Endodermal cell (in vitro differentiated cells): ENCODE measurements at regions not wholly inside any gene's neighbourhood (a gene's known extent, or its start where the extent isn't known, plus 50 kb on each side); places are given as distances from the start of the nearest gene placed in this dataset.

Experiments used
- DNase-seq: peaks from one replicate; pipeline ENCODE4 v3.0.0-alpha.2; 2017
- H3K27ac ChIP-seq: 2 replicates; pipeline ENCODE4 v1.5.1; 2013; ENCODE audit warnings: mild to moderate bottlenecking, low read depth, low read length, moderate library complexity
- H3K27me3 ChIP-seq: 2 replicates; pipeline ENCODE4 v1.6.1; 2013; ENCODE audit warnings: mild to moderate bottlenecking, low read length, moderate library complexity; ENCODE audit not compliant: insufficient read depth, control insufficient read depth, poor library complexity, severe bottlenecking
- H3K36me3 ChIP-seq: 2 replicates; pipeline ENCODE4 v1.7.0; 2013; ENCODE audit warnings: mild to moderate bottlenecking, low read length, moderate library complexity; ENCODE audit not compliant: control insufficient read depth, insufficient read depth
- H3K4me1 ChIP-seq: one replicate; pipeline ENCODE4 v1.7.0; 2013; ENCODE audit warnings: low read length; ENCODE audit not compliant: control insufficient read depth, insufficient read depth
- H3K4me3 ChIP-seq: 2 replicates; pipeline ENCODE4 v1.5.1; 2013; ENCODE audit warnings: mild to moderate bottlenecking, low read length, moderate library complexity
- H3K9ac ChIP-seq: 2 replicates; pipeline ENCODE4 v1.6.1; 2013; ENCODE audit warnings: mild to moderate bottlenecking, low read length, moderate library complexity; ENCODE audit not compliant: poor library complexity, severe bottlenecking; ENCODE audit errors: extremely low read depth
- H3K9me3 ChIP-seq: 2 replicates; pipeline ENCODE4 v1.6.1; 2013; ENCODE audit warnings: mild to moderate bottlenecking, low read length, moderate library complexity; ENCODE audit not compliant: control insufficient read depth
- H3K27ac Mint-ChIP-seq: 2 replicates; pipeline ENCODE4 v1.8.0; 2020; ENCODE audit warnings: mixed read lengths
- H3K27me3 Mint-ChIP-seq: 2 replicates; pipeline ENCODE4 v1.8.0; 2021; ENCODE audit warnings: mild to moderate bottlenecking, mixed read lengths; ENCODE audit not compliant: insufficient read depth
- H3K36me3 Mint-ChIP-seq: 2 replicates; pipeline ENCODE4 v1.8.0; 2020; ENCODE audit warnings: low read depth, mixed read lengths
- H3K4me1 Mint-ChIP-seq: 2 replicates; pipeline ENCODE4 v1.8.0; 2020; ENCODE audit warnings: mixed read lengths
- H3K4me3 Mint-ChIP-seq: 2 replicates; pipeline ENCODE4 v1.8.0; 2020; ENCODE audit warnings: mild to moderate bottlenecking, moderate library complexity, mixed read lengths
- H3K9me3 Mint-ChIP-seq: 2 replicates; pipeline ENCODE4 v1.8.0; 2020; ENCODE audit warnings: mild to moderate bottlenecking, mixed read lengths
- WGBS, 2 experiments: methylation state at CpG; one replicate each; pipeline versions ENCODE4 v1.1.5 to v1.1.7; 2013; ENCODE audit warnings: missing lambda C conversion rate in 2 of 2, mixed read lengths in 1 of 2; ENCODE audit not compliant: insufficient coverage in 1 of 2, insufficient read length in 1 of 2; 5-methylcytosine and 5-hydroxymethylcytosine counted together
- TF ChIP-seq, protein P1 (sequence below): fragments of 200-600 bp; sonication (generic); conservative IDR thresholded peaks from 2 replicates; pipeline ENCODE4 v1.5.0; 2021; ENCODE audit warnings: antibody characterized with exemption, mild to moderate bottlenecking

DNA sequence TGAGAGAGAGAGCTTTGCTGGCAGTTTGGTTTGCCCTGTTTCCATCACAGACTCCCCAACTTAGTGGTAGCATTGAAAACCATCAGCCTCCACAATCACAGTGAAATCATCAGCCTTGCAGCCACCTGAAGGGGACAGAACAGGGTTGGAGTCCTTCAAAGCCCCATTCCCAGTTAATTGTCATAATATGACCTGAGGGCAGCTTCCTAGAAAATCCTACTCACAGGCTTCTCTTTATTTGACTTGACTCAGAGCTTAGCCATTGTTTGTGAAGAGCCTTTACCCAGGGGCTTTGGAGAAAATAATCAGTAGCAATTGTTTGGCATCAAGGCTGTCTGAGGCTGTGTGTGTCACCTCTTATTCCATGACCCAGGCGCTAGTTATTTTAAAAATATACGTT, 308.7 kb downstream of the CBLN2 start:
- no peaks in the 10 kb centered on the region for H3K4me1 ChIP-seq
- Mint-ChIP-seq H3K27ac (peak overlapping the region; percentile 86), H3K36me3 (no peaks in the 10 kb centered on the region), H3K4me1 (peaks cover 18% of the 10 kb centered on the region), H3K4me3 (no peak overlapping the region), H3K9me3 (no peaks in the 10 kb centered on the region), H3K27me3 (no peaks in the 10 kb centered on the region)
- peak; percentile 53 for DNase-seq
- WGBS, 2 experiments = no CpG with 5 or more reads among the region's 2 CpGs
- no peak overlapping the region for H3K9ac ChIP-seq
- H3K36me3 ChIP-seq = no peaks in the 10 kb centered on the region
- TF ChIP-seq, protein P1, sequence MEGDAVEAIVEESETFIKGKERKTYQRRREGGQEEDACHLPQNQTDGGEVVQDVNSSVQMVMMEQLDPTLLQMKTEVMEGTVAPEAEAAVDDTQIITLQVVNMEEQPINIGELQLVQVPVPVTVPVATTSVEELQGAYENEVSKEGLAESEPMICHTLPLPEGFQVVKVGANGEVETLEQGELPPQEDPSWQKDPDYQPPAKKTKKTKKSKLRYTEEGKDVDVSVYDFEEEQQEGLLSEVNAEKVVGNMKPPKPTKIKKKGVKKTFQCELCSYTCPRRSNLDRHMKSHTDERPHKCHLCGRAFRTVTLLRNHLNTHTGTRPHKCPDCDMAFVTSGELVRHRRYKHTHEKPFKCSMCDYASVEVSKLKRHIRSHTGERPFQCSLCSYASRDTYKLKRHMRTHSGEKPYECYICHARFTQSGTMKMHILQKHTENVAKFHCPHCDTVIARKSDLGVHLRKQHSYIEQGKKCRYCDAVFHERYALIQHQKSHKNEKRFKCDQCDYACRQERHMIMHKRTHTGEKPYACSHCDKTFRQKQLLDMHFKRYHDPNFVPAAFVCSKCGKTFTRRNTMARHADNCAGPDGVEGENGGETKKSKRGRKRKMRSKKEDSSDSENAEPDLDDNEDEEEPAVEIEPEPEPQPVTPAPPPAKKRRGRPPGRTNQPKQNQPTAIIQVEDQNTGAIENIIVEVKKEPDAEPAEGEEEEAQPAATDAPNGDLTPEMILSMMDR = no peak
- H3K27me3 ChIP-seq = no peaks in the 10 kb centered on the region
- peaks cover 24% of the 10 kb centered on the region for H3K9me3 ChIP-seq
- H3K4me3 ChIP-seq = peak overlapping the region; percentile 67
- no peak overlapping the region for H3K27ac ChIP-seq

DNA sequence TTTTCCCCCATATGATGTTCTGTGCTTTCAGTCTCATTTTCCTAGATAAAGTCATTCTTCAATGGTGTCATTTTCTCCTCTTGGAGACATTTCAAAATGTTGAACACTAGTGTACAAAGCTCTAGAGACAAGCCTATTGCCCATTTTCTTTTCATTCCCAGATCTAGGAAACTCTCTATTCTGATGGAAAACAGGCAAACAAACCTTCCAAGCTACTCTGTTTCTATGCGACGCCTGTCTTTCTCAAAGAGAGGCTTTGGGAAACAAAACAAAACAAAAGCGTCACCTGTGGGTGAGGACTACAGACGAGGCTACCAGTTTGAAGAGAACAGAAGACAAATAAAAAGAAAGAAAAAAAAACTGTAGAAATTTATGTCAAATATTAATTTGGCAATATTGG, 311.0 kb downstream of the CBLN2 start:
- no peak for DNase-seq
- no peaks in the 10 kb centered on the region for H3K9me3 Mint-ChIP-seq
- no peaks in the 10 kb centered on the region for H3K36me3 ChIP-seq
- no peak overlapping the region for H3K4me3 ChIP-seq
- 74 to 75% methylated on average over 1 to 4 of the region's 4 CpGs for WGBS, 2 experiments
- H3K27me3 Mint-ChIP-seq = no peaks in the 10 kb centered on the region
- TF ChIP-seq, protein P1 = no peak
- H3K27me3 ChIP-seq = no peaks in the 10 kb centered on the region
- H3K9ac ChIP-seq = no peak overlapping the region
- H3K4me1 Mint-ChIP-seq = peaks cover 18% of the 10 kb centered on the region
- H3K9me3 ChIP-seq = peaks cover 32% of the 10 kb centered on the region
- H3K4me3 Mint-ChIP-seq = no peak overlapping the region
- no peak overlapping the region for H3K27ac Mint-ChIP-seq
- no peaks in the 10 kb centered on the region for H3K36me3 Mint-ChIP-seq
- H3K4me1 ChIP-seq = no peaks in the 10 kb centered on the region
- H3K27ac ChIP-seq = no peak overlapping the region

DNA sequence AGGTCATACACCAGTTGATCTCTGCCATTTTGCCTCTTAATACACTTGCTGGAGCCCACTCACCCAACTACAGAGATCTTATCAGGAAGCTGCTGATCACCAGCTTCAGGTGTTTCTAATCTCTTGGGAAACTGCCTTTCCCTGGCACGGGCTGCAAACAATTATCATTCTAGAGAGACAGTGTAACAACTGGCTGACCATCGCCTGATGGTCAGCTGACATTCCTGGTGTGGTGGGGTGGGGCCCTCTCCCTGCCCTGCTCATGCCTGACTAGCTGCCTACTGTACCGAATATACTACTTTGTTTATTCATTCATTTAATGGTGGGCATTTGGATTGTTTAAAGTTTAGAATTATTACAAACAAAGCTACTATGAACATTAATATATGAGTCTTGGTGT, 311.5 kb downstream of the CBLN2 start:
- TF ChIP-seq, protein P1 = no peak
- H3K4me3 Mint-ChIP-seq = no peak overlapping the region
- no peak overlapping the region for H3K27ac Mint-ChIP-seq
- H3K4me1 ChIP-seq = no peaks in the 10 kb centered on the region
- H3K36me3 ChIP-seq = no peaks in the 10 kb centered on the region
- WGBS, 2 experiments = 89% methylated on average over 2 of the region's 3 CpGs; no CpG with 5 or more reads in 1 of the 2 experiments
- H3K27me3 Mint-ChIP-seq = no peaks in the 10 kb centered on the region
- H3K36me3 Mint-ChIP-seq = no peaks in the 10 kb centered on the region
- H3K4me3 ChIP-seq = no peak overlapping the region
- peaks cover 18% of the 10 kb centered on the region for H3K4me1 Mint-ChIP-seq
- no peak overlapping the region for H3K27ac ChIP-seq
- H3K9me3 ChIP-seq = peaks cover 32% of the 10 kb centered on the region
- H3K27me3 ChIP-seq = no peaks in the 10 kb centered on the region
- no peaks in the 10 kb centered on the region for H3K9me3 Mint-ChIP-seq
- no peak overlapping the region for H3K9ac ChIP-seq
- DNase-seq = no peak
